H9 (cell line): ENCODE measurements at regions not wholly inside any gene's neighbourhood (a gene's known extent, or its start where the extent isn't known, plus 50 kb on each side); places are given as distances from the start of the nearest gene placed in this dataset.

ENCODE experiments used
- DNase-seq: peaks from one replicate; pipeline ENCODE4 v3.0.0-alpha.2; 2017
- H2AFZ ChIP-seq: one replicate; pipeline ENCODE4 v1.6.1; 2013; ENCODE audit warnings: mild to moderate bottlenecking, low read length, control low read depth, moderate library complexity
- H2AK5ac ChIP-seq: 2 replicates; pipeline ENCODE4 v1.6.1; 2013; ENCODE audit warnings: low read length, control low read depth, mixed read lengths; ENCODE audit not compliant: insufficient read length
- H2BK120ac ChIP-seq: one replicate; pipeline ENCODE4 v1.6.1; 2013; ENCODE audit warnings: low read depth, mild to moderate bottlenecking, low read length, control low read depth, inconsistent platforms; ENCODE audit not compliant: poor library complexity, severe bottlenecking
- H2BK12ac ChIP-seq: 2 replicates; pipeline ENCODE4 v1.6.1; 2013; ENCODE audit warnings: low read length, control low read depth, mixed read lengths, low read depth; ENCODE audit not compliant: insufficient read length
- H2BK15ac ChIP-seq: 2 replicates; pipeline ENCODE4 v1.6.1; 2013; ENCODE audit warnings: low read depth, low read length, control low read depth
- H2BK20ac ChIP-seq: one replicate; pipeline ENCODE4 v1.6.1; 2013; ENCODE audit warnings: low read depth, mild to moderate bottlenecking, low read length, control low read depth, inconsistent platforms; ENCODE audit not compliant: poor library complexity, severe bottlenecking
- H2BK5ac ChIP-seq: 2 replicates; pipeline ENCODE4 v1.6.1; 2013; ENCODE audit warnings: low read length, control low read depth, mixed read lengths; ENCODE audit not compliant: insufficient read length
- H3K14ac ChIP-seq: 2 replicates; pipeline ENCODE4 v1.6.1; 2013; ENCODE audit warnings: low read length, control low read depth; ENCODE audit not compliant: insufficient read depth
- H3K18ac ChIP-seq: 2 replicates; pipeline ENCODE4 v1.6.1; 2013; ENCODE audit warnings: low read depth, mild to moderate bottlenecking, mixed read lengths, low read length, control low read depth; ENCODE audit not compliant: insufficient read length
- H3K23ac ChIP-seq: 2 replicates; pipeline ENCODE4 v1.6.1; 2013; ENCODE audit warnings: low read length, control low read depth, mixed read lengths, low read depth; ENCODE audit not compliant: insufficient read length
- H3K23me2 ChIP-seq: 2 replicates; pipeline ENCODE4 v1.6.1; 2013; ENCODE audit warnings: low read depth, mild to moderate bottlenecking, mixed read lengths, low read length, control low read depth; ENCODE audit not compliant: insufficient read length, poor library complexity, severe bottlenecking
- H3K27ac ChIP-seq: 2 replicates; pipeline ENCODE4 v1.5.1; 2013; ENCODE audit warnings: low read length, control low read depth, mixed read lengths, low read depth; ENCODE audit not compliant: insufficient read length
- H3K27me3 ChIP-seq: 2 replicates; pipeline ENCODE4 v1.6.1; 2013; ENCODE audit warnings: low read length, control low read depth, inconsistent platforms; ENCODE audit not compliant: insufficient read depth
- H3K4ac ChIP-seq: 2 replicates; pipeline ENCODE4 v1.6.1; 2013; ENCODE audit warnings: low read depth, mild to moderate bottlenecking, control low read depth, inconsistent platforms, low read length, moderate library complexity
- H3K4me1 ChIP-seq: 2 replicates; pipeline ENCODE4 v1.6.1; 2013; ENCODE audit warnings: low read length, control low read depth, inconsistent platforms; ENCODE audit not compliant: insufficient read depth
- H3K4me2 ChIP-seq: 2 replicates; pipeline ENCODE4 v1.6.1; 2013; ENCODE audit warnings: low read length, control low read depth, mixed read lengths; ENCODE audit not compliant: insufficient read length, insufficient read depth
- H3K56ac ChIP-seq: 2 replicates; pipeline ENCODE4 v1.6.1; 2013; ENCODE audit warnings: low read depth, mild to moderate bottlenecking, mixed read lengths, low read length, control low read depth; ENCODE audit not compliant: insufficient read length
- H3K79me1 ChIP-seq: 2 replicates; pipeline ENCODE4 v1.6.1; 2013; ENCODE audit warnings: low read depth, mild to moderate bottlenecking, moderate library complexity, low read length, control low read depth, inconsistent platforms; ENCODE audit not compliant: insufficient read depth, poor library complexity, severe bottlenecking
- H3K79me2 ChIP-seq: 2 replicates; pipeline ENCODE4 v1.6.1; 2013; ENCODE audit warnings: low read length, control low read depth, inconsistent platforms; ENCODE audit not compliant: insufficient read depth
- H3K9ac ChIP-seq: 2 replicates; pipeline ENCODE4 v1.6.1; 2013; ENCODE audit warnings: low read length, control low read depth, mixed read lengths; ENCODE audit not compliant: insufficient read length; ENCODE audit errors: extremely low read depth
- H3K9me3 ChIP-seq: one replicate; pipeline ENCODE4 v1.6.1; 2013; ENCODE audit warnings: low read depth, low read length, inconsistent platforms; ENCODE audit not compliant: control insufficient read depth
- H3T11ph ChIP-seq: one replicate; pipeline ENCODE4 v1.6.1; 2013; ENCODE audit warnings: mild to moderate bottlenecking, low read length, control low read depth, inconsistent platforms
- H4K20me1 ChIP-seq: one replicate; pipeline ENCODE4 v1.6.1; 2013; ENCODE audit not compliant: control insufficient read depth, insufficient read length, insufficient read depth
- H4K5ac ChIP-seq: 2 replicates; pipeline ENCODE4 v1.6.1; 2013; ENCODE audit warnings: low read depth, mild to moderate bottlenecking, mixed read lengths, low read length, control low read depth; ENCODE audit not compliant: insufficient read length
- H4K8ac ChIP-seq: replicated peaks from 2 replicates; pipeline ENCODE4 v1.6.1; 2013; ENCODE audit warnings: low read length, control low read depth, mixed read lengths, low read depth; ENCODE audit not compliant: insufficient read length
- H4K91ac ChIP-seq: 2 replicates; pipeline ENCODE4 v1.6.1; 2013; ENCODE audit warnings: low read depth, mild to moderate bottlenecking, moderate library complexity, mixed read lengths, low read length, control low read depth; ENCODE audit not compliant: insufficient read length
- H3K27ac Mint-ChIP-seq, 3 experiments: 2 replicates in 2 of 3; 3 replicates in 1 of 3; pipeline ENCODE4 v1.8.0; 2020 to 2021; ENCODE audit warnings: mixed read lengths in 3 of 3, mild to moderate bottlenecking in 1 of 3, moderate library complexity in 1 of 3
- H3K27me3 Mint-ChIP-seq: 2 replicates; pipeline ENCODE4 v1.8.0; 2021; ENCODE audit warnings: low read depth, mild to moderate bottlenecking, moderate library complexity, mixed read lengths
- H3K36me3 Mint-ChIP-seq, 3 experiments: 2 replicates in 2 of 3; 3 replicates in 1 of 3; pipeline ENCODE4 v1.8.0; 2020 to 2021; ENCODE audit warnings: low read depth in 3 of 3, mixed read lengths in 3 of 3; ENCODE audit not compliant: insufficient read depth in 1 of 3
- H3K4me1 Mint-ChIP-seq, 2 experiments: 2 replicates each; pipeline ENCODE4 v1.8.0; 2020; ENCODE audit warnings: mixed read lengths in 2 of 2
- H3K4me3 Mint-ChIP-seq, 2 experiments: 2 replicates in 1 of 2; 3 replicates in 1 of 2; pipeline ENCODE4 v1.8.0; 2020 to 2021; ENCODE audit warnings: mild to moderate bottlenecking in 2 of 2, mixed read lengths in 2 of 2, moderate library complexity in 1 of 2
- H3K9me3 Mint-ChIP-seq, 2 experiments: 2 replicates in 1 of 2; 3 replicates in 1 of 2; pipeline ENCODE4 v1.8.0; 2020; ENCODE audit warnings: mild to moderate bottlenecking in 2 of 2, mixed read lengths in 2 of 2, moderate library complexity in 1 of 2
- CTCF ChIP-seq: fragments of 200-600 bp; sonication (generic); conservative IDR thresholded peaks from 3 replicates; pipeline ENCODE4 v1.8.0; 2021; ENCODE audit warnings: antibody characterized with exemption, mild to moderate bottlenecking
- WGBS: extraction: QIAGEN DNeasy Blood & Tissue Kit; methylation state at CpG from one replicate; pipeline ENCODE4 v1.1.7; 2013; ENCODE audit warnings: missing lambda C conversion rate, low lambda C conversion rate, mixed read lengths; ENCODE audit not compliant: insufficient read length; ENCODE audit errors: extremely low coverage; 5-methylcytosine and 5-hydroxymethylcytosine counted together

GRCh38 chr4:179626687-179627086 lies 2184.4 kb upstream of the AGA start:
- Histone ChIP-seq H4K20me1 (no peaks in the 10 kb centered on the region), H3T11ph (no peak overlapping the region), H4K5ac (no peak overlapping the region), H4K91ac (no peak overlapping the region), H3K4me2 (no peak overlapping the region), H4K8ac (no peak overlapping the region), H3K79me2 (no peaks in the 10 kb centered on the region), H3K4ac (no peak overlapping the region), H3K9me3 (no peaks in the 10 kb centered on the region), H3K4me1 (no peaks in the 10 kb centered on the region), H3K56ac (no peak overlapping the region), H3K23ac (no peak overlapping the region), H3K79me1 (no peaks in the 10 kb centered on the region), H2BK15ac (no peak overlapping the region), H2BK12ac (no peak overlapping the region), H2BK5ac (no peak overlapping the region), H3K14ac (no peak overlapping the region), H3K23me2 (no peaks in the 10 kb centered on the region), H2BK20ac (no peak overlapping the region), H3K27ac (no peak overlapping the region), H2BK120ac (no peak overlapping the region), H3K9ac (no peak overlapping the region), H3K18ac (no peak overlapping the region), H2AK5ac (no peak overlapping the region), H3K27me3 (no peaks in the 10 kb centered on the region), H2AFZ (no peak overlapping the region)
- DNase-seq: peak; percentile 45
- H3K4me3 Mint-ChIP-seq: no peak overlapping the region
- H3K27me3 Mint-ChIP-seq: no peaks in the 10 kb centered on the region
- no peak overlapping the region for H3K27ac Mint-ChIP-seq
- no CpG with 5 or more reads among the region's 3 CpGs for WGBS
- peak; percentile 63; the same call in 2 of the 3 replicates for TF ChIP-seq CTCF
- no peaks in the 10 kb centered on the region for H3K4me1 Mint-ChIP-seq
- H3K9me3 Mint-ChIP-seq: no peaks in the 10 kb centered on the region
- no peaks in the 10 kb centered on the region for H3K36me3 Mint-ChIP-seq
